Endothelial cell of hepatic sinusoid (primary cell): ENCODE measurements at regions not wholly inside any gene's neighbourhood (a gene's known extent, or its start where the extent isn't known, plus 50 kb on each side); places are given as distances from the start of the nearest gene placed in this dataset.

Experiments used
- in situ Hi-C: cut with HindIII; loops from 2 replicates; pipeline ENCODE4 v1.10.0; 2017; ENCODE audit warnings: low sequenced_read_pairs

DNA sequence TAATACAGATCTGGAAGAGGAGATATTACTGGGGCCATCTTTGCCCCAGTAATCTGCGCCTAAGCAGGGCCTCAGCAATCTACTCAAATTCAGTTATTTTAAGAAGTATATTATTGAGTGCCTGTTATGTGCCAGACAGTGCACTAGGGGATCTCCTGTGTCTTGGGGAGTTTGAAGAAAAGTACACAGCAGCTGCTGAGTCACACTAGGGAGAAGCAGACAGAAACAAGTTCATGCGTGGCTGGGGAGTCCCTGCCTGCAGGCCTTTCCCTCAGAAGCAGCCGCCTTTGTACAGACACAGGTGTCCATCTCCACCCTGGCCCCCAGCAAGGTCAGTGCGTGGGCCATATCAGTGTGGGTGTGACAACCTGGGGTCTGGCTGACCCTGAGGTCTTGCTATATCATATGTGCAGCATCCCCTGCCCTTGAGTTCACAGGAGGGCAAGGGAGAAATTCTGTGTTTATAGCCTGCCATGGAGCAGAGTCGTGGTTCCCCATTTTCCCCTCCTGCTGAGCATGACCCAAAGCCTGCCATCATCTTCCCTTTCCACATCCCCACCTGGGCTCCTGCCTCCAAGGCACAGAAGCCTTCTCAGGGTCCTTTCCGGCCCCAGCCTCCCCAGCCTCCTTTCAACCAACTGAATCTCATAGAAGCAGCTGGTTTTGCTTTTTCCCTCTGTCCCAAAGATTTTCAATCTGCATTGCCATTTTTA is 229.9 kb upstream of the SDK2 start:
- in situ Hi-C loops, result no loop called here

DNA sequence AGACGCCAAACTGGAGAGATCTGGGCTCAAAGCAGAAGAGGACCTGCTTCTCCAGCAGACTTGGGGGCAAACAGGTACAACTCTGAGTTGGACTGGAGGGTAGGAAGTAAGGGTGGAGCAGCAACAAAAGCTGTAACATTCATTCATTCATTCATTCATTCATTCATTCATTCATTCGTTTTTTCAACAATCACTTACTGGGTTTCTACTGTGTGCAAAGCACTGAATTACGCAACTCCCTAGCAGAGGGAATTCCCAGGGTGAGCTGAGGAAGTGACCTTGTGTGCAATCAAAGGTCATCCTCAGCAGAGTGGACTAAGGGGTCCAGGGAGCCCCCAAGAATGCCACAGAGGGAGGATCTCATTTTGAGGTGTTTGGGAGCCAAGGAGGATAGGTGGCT is 231.1 kb upstream of the SDK2 start:
- in situ Hi-C loops, result no loop called here

DNA sequence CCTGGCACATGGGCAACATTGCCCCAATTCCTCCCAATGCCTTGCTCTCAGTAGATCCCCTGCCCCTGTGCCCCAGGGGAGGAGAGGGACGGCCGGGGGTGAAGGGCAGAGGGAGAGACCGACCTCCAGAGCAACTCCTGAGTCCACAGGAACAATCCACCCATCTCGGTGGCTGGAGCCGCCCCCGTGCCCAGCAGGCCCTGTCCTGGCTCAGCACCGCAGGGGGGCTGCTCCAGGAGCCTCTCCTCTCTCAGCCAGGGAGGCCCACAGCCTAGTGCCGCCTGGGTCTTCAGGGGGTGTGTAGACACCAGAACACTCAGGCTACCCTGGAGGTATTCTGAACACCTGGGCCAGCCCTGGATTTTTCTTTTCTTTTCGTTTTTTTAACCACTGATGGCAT is 233.7 kb upstream of the SDK2 start:
- in situ Hi-C loops, result no loop called here

DNA sequence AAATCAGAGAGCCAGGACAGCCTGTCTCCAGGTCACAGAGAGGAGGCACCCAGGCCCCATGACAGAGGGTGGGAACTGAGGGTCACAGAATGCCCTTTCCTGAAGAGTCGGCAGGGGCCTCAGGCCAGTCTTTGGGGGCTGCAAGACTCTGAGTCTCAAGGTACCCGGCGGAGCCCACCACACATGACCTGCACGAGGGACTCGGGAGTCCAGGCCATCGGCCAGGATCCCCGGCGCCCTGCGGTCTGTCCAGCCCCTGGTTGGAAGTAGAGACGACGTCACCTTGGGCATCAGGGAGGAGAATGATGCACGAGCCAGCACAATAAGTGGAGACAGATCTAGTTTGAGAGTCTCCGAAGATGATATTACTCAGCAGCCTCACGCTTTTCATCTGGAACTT is 234.7 kb upstream of the SDK2 start:
- in situ Hi-C loops, result no loop called here

DNA sequence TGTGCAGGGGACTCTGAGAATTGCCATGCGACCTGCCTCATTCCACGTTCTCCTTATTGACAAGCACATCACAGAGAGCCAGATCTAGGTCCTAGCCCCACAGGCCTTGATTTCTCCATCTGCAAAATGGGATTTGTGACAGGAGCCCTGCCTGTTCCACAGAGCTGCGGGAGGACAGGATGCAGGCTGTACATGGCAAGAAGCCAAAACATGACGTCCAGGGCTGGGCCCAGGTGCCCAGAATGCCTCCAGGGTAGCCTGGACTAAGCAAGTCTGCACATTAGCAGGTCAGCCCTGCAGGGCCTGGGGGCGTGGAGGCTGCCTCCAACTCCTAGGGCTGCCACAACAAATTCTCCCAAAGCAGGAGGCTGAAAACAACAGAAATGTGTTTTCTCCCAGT is 235.7 kb upstream of the SDK2 start:
- in situ Hi-C loops, result loop anchor here (10.0 kb wide), 1 partner anchor 55 kb away; no protein-coding TSS in a partner anchor

DNA sequence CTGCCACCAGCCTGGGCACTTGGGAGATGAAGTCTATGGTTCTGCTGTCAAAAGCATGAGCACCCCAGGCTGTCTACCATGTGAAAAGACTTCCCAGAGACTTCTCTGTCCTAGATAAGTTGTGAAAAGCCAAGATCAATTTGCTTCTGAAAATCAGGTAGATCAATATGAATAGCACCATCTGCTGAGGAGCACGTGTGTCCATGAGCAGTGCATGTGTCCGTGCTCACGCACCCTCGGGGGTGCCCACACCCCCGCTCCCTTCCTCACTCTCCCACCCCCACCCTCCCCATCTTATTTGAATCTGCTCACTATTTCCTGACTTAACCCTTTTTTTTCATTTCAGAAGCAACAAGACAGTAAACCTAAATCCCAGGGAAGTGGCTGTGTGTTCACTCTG is 238.3 kb upstream of the SDK2 start:
- in situ Hi-C loops, result loop anchor here (10.0 kb wide), 1 partner anchor 58 kb away; no protein-coding TSS in a partner anchor

DNA sequence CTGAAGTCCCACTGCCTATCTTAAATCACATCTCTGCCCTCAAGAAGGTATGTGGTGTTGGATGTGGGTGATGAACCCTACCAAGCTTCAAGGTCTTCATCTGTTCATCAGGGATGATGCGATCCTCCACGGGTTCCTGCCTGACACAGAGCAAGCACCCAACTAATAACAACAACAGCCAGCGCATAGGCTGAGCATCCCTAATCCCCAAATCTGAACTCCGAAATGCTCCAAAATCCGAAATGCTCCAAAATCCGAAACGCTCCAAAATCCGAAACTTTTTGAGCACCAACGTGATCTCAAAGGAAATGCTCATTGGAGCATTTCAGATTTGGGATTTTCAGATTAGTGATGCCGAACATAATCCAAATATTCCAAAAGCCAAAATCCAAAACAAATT is 238.9 kb upstream of the SDK2 start:
- in situ Hi-C loops, result loop anchor here (10.0 kb wide), 1 partner anchor 58 kb away; no protein-coding TSS in a partner anchor

DNA sequence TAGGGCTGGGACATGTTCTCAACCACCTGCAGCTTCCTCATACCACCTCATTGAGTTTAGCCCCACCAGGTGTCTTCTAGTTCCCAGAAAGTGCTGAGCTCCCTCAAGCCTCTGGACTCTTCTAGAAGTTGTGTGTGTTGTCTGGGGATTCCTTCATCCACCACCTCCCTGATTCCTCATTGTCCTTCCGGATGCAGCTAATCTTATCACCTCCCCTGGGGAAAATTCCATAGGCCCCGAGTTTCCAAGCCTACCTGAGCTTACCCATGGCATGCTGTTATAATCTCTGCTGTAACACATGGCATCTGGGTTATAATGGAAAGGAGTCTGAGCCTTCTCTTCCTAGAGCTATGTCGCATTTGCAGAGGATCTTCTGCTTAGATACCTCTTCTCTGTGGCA is 243.5 kb upstream of the SDK2 start:
- in situ Hi-C loops, result loop anchor here (5.0 to 10.0 kb wide), 2 partner anchors 45 to 63 kb away; no protein-coding TSS in a partner anchor

DNA sequence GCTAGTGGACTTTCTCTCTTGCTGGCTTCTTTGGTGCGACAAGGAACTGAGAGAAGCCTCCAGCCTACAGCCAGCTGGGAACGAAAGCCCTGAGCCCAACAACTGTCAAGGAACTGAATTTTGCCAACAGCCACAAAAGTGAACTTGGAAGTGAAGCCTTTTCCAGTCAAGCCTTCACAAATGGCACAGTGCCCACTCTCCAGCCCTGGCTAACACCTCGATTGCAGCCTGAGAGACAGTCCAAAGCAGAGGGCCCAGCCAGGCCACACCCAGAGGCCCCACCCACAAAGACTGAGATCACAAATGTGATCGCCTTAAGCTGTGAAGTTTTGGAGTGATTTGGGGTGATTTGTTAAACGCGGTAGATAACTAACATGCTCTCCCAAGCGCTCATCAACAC is 244.6 kb upstream of the SDK2 start:
- in situ Hi-C loops, result loop anchor here (5.0 to 10.0 kb wide), 2 partner anchors 47 to 64 kb away; no protein-coding TSS in a partner anchor

DNA sequence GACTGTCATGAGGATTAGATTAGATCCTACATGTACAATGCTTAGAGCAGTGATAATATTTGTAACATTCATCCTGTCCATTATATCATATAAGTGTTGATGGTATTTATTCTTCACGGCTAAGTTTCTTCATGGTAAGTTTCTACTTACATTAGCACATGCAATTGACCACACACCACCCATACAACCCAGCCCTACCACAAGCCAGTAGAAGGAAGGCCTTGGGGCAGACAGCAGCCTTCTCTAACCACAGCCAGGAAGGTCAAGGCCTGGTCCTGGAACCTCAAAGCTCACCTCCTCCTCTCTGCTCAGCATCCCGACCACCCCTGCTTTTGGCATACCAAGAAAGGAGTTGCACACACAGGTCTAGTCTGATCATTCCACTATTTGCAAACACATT is 245.2 kb upstream of the SDK2 start:
- in situ Hi-C loops, result loop anchor here (5.0 to 10.0 kb wide), 2 partner anchors 47 to 65 kb away; no protein-coding TSS in a partner anchor

DNA sequence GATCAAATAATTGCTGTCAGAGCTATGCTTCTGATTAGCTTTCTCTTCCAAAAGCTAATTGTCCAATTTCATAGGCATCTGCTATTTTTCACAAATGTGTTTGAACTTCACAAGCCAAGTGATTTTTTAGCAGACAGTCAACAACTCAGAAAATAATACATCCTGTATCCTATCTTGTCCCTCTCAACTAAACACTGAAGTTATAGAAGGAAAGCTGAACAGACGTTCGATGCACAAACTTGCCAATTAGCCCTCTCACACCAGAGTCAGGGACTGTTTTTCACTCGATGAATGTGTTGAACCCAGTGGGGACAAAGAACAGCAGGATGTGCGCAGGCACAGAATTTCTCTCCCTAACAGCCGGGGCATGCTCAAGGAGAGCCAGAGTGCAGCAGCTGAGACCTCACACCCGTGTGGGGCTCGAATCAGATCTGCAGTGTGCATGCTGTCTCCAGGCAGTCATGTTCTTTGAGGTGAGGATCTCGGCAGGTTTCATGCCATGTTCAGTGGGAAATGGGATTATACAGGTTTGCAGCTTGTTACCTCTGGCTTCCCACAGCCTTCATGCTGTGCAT is 246.7 kb upstream of the SDK2 start:
- in situ Hi-C loops, result no loop called here

DNA sequence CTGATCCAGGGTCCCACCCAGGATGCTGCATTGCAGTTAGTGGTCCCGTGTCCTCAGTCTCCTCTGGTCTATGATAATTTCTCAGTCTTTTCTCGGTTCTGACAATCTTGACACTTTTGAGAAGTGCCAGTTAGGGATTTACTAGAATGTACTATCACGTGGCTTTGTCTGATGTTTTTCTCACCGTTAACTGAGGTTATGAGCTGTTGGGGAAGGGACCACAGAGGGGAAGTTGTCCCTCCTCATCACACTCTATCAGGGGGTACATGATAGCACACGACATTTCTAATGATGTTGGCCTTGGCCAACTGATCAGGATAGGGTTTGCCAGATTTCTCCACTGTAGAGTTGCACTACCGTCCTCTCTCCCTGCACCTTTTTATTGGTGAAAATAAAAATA is 250.9 kb upstream of the SDK2 start:
- in situ Hi-C loops, result no loop called here

DNA sequence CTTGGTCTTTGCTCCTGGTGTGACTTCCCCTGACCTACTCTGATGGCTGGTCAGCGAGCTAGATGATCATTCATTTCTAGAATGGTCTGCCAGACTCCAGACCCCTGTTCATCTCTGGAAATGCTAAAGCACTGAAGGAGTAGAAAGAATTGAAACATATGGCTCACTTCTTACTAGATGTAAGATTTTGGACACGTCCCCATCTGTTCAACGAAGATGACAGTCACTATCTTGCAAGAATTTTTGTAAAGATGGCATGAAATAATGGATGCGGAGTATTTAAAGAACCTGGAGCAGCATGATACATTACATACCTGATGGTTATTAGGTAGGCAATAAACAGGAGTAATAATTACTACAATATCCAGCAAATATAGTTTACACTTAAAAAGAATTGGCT is 252.7 kb upstream of the SDK2 start:
- in situ Hi-C loops, result no loop called here

DNA sequence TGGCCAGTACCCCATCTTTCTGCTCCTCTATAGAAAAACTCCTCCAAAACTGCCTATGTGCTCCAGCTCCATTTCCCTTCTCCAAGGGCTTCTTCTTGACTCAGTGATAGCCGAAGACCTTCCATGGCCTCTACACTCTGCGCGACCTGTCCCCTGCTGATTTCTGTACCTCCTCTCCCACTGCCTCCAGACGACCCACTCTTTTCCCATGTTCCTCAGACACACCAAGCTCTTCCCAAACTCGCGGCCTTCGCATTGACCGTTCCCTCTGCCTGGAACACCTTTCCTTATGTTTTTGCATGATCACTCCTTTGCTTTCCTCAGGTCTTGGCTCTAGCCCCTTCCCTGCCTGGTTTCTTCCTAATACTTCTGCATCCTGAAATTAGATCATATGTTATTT is 255.6 kb upstream of the SDK2 start:
- in situ Hi-C loops, result no loop called here

DNA sequence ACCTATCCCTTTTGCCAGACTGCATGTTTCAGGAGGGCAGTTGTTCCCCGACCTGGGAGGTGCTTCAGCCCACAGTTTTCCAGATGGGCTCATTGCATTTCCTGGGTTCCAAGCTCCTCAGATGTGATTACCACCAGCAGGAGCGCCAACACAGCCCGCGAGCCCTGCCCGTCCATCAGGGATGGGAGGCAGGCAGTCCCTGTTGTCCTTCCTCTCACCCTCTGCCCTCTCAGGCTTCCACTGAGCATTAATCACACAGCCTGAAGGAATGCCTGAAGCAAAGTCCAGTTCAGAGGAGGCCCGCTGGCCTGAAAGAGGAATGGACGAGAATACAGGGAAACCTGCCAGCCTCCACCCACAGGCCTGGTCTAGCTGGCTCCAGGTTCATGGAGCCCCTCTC is 256.3 kb upstream of the SDK2 start:
- in situ Hi-C loops, result no loop called here

DNA sequence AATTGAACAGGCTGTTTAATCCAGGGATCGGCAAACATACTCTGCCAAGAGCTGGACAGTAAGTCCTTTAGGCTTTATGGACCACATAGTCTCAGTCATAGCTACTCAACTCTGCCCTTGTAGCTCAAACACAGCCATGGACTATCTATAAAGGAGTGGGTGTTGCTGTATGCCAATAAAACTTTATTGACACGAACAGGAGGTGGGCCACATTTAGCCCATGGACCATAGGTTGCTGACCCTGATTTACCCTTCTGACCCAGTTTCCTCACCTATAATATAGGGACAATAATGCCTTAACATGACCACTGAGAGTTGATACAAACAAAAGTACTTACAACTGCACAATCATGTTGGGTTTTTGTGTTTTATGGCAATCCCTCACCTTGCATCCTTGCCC is 257.0 kb upstream of the SDK2 start:
- in situ Hi-C loops, result no loop called here

DNA sequence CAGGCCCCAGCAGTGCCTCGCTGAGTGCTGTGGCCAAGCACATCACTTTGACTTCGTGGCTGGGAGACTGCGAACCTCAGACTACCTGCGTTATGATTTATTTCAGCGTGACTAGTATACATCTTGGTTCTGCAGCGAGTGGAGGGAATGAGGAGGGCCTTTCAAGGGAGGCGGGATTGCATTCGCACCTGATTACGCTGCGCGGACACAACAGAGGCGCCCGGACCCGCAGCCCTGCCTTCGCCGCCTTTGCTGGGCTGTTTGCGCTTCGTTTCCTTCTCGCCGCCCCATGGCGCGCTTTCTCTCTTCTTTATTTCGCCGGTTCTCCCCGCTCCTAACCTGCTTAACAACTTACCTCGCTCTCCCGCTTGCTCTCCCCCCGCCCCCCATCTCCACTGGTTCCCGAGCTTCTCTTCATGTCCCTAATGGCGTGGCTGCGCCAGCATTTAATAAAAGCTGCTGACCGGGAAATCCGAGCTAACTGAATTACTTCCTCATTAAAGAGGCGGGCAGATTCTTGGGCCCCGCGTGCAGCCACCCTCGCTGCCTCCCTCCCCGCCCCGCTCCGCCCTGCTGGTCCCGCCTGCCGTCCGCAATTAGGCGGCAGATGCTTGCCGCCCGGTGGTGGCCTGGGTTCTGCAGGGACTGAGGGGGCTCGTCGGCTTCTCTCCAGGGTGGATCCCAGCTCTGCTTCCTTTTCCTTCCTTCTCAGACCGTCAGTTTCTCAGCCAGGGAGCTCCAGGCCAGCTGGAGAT is 257.6 kb upstream of the SDK2 start:
- in situ Hi-C loops, result no loop called here

DNA sequence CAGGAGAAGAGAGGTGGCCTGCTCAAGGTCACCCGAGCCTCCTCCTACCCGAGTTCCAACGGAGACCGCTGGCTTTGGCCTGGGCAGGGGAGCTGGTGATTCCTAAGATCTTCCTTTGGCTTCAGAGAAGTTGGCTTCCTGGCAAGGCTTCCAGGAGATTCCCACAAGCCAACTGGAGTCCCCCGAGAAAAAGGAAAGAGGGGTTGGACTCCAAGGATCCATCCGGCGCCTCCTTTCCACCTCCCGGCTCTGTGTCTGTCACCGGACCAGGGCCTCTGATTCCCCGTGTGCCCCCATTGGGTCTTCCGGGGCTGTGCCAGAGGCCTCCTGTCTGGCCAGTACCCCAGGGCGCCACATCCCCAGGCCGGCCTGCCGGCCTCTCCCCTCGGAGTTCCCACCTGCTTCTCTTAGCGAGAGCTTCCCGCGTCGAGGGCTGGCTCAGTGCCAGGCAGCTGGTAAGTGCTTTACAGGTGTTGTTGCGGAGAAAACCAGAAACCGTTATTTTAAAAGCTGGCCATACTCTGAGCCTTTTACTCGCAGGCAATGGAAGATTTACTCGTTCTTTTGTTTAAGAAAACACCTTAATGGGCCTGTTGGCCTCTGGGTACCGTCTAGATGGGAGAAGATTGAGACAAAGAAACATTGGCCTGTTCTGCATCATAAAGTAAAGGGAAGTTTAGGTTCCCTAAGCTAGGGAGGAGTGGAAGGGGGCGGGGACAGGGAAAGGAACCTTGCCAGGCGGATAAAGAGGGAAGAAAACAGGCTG is 258.4 kb upstream of the SDK2 start:
- in situ Hi-C loops, result no loop called here

DNA sequence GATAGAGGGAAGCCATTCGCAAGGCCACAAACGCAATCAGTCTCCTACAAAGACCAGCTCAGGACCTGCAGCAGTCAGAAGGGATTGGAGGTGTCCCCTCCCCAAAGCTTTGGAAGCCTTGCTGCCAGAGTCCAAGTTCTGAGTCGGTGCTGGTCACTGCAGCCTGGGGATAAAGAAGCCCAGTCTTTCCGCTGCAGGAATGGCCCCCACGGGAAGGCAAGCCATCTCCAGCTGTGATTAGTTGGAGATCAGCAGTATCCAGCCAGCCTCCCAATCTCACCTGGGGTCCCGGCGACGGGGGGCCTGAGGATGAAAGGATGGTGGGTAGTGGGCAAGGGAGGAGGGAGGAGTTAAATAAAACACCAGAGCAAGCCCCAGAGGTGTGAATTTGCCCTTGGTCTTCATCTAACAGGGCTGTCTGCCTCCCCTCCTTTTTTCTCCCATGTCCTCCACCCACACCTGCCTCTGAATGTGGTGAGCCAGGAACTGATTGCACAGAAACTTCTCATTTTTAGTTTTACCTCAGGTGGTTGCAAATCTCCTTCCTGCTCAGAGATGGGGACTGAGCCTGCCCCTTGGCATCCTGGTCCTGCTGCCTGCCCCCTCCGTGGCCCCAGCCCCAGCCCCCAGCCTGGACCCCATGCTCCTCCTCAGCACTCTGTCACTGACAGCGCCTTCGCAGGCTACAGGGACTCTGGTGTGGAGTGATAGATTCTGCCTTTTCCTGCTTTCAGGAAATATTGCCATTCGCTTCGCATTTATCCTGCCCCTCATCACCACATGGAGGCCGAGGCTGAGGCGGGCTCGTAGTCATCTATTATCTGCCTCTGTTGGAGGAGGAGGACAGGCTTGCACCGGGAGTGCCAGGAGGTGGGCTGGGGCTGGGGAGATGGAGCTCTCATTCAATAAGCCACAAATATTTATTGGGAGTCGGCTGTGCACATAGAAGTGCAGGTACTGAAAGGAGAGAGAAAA is 262.9 kb upstream of the SDK2 start:
- in situ Hi-C loops, result loop anchor here (5.0 kb wide), 1 partner anchor 85 kb away; no protein-coding TSS in a partner anchor

DNA sequence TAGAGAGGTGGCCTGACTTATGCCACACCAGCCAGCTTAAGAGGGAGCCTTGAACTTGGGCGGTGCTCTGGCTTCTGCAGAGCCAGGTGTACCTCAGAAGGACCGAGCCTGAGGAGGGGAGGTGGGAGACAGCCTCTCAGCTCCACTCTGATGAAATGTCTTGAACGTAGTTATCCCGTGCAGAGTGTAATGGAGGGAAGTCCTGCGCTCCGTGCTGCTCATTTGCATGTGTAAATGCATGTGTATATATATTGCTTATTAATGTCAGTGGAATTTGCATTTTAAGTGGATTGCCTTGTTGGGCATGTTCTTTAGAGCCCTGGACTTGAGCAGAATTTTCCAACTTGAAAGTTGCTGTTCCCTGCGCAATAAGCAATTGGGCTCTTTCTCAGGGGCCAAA is 264.9 kb upstream of the SDK2 start:
- in situ Hi-C loops, result loop anchor here (5.0 kb wide), 1 partner anchor 87 kb away; no protein-coding TSS in a partner anchor
